GM12891 (cell line): ENCODE measurements at regions not wholly inside any gene's neighbourhood (a gene's known extent, or its start where the extent isn't known, plus 50 kb on each side); places are given as distances from the start of the nearest gene placed in this dataset.

Source experiments
- PAX5 ChIP-seq: IDR thresholded peaks from 2 replicates; pipeline ENCODE4 v1.6.1; 2011; ENCODE audit warnings: low read length, moderate library complexity, mild to moderate bottlenecking; ENCODE audit not compliant: insufficient read depth, severe bottlenecking
- POLR2A ChIP-seq: IDR thresholded peaks from 2 replicates; pipeline ENCODE4 v1.6.1; 2011; ENCODE audit warnings: low read depth, low read length, control low read depth
- POLR2AphosphoS5 ChIP-seq: IDR thresholded peaks from 2 replicates; pipeline ENCODE4 v1.6.1; 2011; ENCODE audit warnings: low read depth, low read length, control low read depth
- POU2F2 ChIP-seq: IDR thresholded peaks from 2 replicates; pipeline ENCODE4 v1.6.1; 2011; ENCODE audit warnings: low read depth, mild to moderate bottlenecking, control low read depth, low read length, moderate library complexity
- SPI1 ChIP-seq: IDR thresholded peaks from 2 replicates; pipeline ENCODE4 v1.6.1; 2011; ENCODE audit warnings: low read depth, low read length, control low read depth
- TAF1 ChIP-seq: IDR thresholded peaks from 2 replicates; pipeline ENCODE4 v1.6.1; 2011; ENCODE audit warnings: low read depth, low read length, control low read depth

DNA sequence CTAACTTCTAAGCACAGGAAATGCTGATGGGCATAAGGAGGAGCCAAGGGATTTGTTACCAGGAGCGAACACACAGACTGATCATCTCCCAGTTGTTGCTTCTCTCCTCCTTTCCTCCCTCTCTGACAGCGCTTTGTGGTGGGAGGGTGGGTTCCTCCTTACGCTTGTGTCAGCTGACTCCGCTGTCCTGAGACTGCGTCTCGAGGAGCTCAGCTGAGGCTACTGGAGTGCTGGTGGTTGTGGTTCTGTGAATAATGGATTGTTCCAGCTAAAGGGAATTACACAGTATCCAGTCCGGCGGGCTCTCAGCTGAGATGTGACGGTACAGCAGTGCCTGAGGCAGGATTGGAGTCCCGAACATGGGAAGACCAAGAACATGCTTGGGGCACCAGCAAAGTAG, 113.4 kb downstream of the CTNND1 start:
- no peak for TF ChIP-seq POLR2AphosphoS5
- no peak for TF ChIP-seq PAX5
- TF ChIP-seq POLR2A = no peak
- TF ChIP-seq POU2F2 = no peak
- TF ChIP-seq TAF1 = no peak
- no peak for TF ChIP-seq SPI1
